NCI-H446 treated with DMSO at 0.1 percent for 48 hours (cell line): ENCODE measurements at regions not wholly inside any gene's neighbourhood (a gene's known extent, or its start where the extent isn't known, plus 50 kb on each side); places are given as distances from the start of the nearest gene placed in this dataset.
"Not testable (repeated sequence)": the region's sequence is repeated elsewhere in the genome, so short reads cannot be mapped to it uniquely, and the experiment has no call there.

Experiments
- DNase-seq: peaks from one replicate; lab custom pipeline; 2025; lab: John Stamatoyannopoulos, UW

DNA sequence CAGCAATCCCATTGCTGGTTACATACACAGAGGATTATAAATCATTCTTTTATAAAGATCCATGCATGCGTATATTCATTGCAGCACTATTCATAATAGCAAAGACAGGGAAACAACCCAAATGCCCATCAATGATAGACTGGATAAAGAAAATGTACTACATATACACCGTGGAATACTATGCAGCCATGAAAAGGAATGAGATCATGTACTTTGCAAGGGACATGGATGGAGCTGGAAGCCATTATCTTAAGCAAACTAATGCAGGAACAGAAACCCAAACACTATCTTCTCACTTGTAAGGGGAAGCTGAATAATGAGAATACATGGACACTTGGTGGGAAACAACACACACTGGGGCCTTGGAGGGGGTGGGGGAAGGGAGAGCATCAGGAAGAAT is 529.7 kb downstream of the TBC1D32 start:
- DNase-seq: no peak

DNA sequence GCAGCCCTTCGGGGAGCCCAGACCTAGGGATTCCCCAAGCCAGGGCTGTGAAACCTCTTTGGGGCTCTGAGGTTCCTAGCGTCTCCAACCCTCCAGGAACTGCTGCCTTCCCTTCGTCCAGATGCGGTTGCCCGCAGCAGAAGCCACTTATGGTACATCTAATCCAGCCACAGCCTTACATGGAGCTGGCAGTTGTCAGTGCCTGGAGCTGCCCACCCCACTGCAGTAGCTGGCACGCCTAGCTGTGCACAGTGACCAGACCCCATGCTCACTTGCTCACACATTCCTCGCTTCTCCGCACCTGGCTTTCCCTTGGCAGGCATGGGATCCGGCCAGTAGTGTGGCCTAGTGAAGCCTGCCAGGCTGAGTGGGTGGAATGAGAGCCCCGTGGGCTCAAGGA is 547.6 kb downstream of the TBC1D32 start:
- no peak for DNase-seq

DNA sequence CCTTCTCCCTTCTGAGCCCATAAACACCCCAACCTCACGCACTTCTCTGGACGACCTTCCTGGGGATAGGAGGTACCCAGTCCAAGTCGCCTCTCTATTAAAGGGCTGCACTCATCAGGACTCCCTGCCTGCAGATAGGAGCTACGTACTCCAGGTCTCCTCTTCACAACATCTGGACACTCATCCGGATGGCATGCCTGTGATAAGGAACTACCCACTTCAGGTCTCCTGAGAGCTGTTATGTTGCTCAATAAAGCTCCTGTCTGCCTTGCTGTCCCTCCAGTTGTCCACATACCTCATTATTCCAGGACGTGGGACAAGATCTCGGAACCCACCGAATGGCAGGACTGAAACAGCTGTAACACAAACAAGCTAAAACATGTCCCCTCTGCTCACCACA is 548.0 kb downstream of the TBC1D32 start:
- DNase-seq: no peak

DNA sequence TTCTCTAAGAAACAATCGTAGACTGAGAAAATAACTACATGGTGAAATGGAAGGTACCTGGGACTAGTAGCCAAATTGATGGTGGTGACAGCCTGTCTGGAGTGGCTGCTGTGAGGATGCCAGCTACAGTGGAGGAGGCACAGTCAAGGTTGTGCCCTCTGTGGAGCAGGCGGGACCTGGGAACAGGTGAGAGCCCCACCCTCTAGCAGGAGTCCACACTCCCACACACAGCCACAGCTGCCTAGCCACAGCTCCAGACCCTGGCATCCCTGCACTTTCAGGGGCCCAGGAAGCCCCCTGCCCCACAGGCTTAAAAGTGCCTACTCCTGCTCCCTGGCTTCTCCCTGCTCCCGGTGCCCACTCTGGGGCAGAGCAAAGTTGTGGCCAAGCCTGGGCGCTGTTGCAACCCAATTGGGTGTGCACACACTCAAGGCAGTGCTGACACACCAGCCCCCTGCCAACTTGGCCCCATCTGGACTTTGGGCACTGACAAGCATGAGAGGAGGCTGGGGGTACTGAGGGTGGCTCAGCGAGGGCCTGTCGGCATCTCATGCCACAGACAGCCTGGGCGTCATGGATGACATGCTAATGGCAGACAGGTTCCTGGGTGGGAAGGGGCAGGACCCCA is 548.7 kb downstream of the TBC1D32 start:
- no peak for DNase-seq

DNA sequence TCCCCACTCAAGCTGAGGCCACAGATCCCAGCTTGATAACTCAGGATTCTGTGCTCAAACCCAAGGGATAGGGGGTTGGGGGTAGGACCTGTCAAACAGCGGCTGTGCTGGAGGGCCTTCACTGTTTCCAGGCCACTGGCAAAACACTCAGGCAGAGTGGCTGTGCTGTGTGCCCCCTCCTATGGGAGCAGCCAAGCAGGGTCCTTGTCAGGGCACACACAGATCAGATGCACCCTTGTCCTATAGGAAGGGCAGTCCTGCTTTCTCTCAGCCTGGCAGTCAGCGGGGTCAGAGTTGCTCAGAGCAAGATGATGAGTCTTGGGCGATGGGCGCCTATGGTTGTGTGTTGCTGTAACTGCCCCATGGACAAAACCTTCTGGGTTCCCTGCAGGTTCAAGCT is 554.8 kb downstream of the TBC1D32 start:
- no peak for DNase-seq

DNA sequence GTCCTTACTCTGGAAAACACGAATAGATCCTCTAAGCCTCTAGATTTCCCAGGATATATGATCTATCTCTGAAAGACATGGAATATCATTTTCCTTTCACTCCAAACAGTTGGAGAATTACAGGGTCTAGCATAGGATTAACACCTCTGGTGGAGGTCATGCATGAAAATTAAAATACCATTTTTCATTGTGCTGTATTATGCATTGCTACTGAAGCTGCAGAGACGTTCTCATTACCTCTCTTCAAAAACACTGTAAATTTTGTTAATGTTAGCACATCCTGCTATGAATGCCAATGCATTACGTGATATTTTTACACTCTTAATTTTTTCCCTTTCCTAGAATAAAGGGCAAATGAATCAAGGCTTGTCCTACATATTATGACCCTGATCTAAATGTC is 558.6 kb downstream of the TBC1D32 start:
- DNase-seq: no peak

DNA sequence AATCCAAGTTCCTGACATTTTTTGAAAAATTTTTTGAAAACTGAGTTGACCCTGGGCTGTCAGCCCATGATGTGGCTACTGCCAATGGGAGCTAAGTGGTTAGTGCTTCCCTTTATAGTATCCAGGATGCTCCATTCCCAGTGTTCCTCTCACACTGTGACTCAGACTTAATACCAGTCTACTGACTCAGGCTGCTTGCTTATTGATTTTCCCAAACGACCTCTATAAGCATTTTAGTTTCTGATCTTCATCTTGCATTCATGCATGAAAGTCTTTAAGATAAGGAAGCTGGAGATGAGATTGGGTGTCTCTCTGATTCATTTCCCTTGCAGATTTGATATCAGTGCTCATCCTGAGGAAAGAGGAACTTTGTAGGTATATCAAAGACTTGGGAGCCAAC is 560.0 kb downstream of the TBC1D32 start:
- no peak for DNase-seq

DNA sequence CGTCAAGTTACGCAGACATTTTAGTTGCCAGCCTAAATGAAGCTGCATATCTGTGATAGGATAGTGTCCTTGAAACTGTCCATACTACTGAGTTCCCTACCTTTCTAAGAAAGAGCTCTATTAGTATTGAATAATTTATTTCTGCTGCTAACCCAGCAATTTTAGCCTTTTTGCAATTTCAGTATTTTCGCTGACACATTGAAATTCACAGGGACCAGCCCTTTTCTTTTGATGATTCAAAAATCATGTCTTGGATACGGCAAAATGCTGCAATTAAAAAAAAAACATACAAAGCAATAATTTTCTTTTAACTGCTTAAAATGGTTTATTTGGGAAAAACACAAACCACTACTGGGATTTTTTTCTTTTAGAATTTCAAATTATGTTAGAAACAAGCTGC is 563.3 kb downstream of the TBC1D32 start:
- DNase-seq: no peak

DNA sequence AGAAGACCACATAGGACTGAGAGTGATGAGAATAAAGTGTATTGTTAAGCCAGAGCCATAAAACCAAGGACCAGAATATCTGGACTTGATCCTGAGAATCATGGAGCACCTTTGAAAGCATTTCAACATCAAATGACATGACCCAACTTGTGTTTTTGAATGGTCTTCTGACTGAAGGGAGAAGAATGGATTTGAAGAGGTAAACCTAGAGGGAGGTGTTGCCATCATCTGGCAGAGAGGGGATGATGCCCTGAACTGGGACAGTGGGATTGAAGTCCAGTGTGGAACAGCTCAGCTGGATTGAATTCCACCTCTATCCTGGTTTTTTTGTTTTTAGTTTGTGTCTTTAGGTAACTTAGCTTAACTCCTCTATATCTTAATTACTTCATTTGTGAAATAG is 570.0 kb downstream of the TBC1D32 start:
- DNase-seq: no peak

DNA sequence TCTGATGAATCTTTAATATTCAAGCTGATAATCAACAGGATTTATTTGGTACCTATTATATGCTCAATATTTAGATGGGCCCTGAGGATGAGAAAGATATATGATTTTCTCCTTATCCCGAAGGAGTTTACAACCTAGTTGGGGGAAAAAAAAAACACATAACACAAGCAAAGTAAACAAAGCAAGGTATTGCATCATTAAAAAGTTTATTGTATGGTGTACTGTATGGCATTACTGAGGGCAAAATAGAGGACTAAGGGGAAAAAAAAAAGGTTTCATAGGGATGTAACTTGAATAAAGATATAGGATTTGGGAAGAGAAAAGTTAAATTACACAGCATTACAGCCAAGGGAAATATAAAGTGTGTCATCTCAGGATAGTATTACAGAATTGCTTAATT is 574.7 kb downstream of the TBC1D32 start:
- no peak for DNase-seq

DNA sequence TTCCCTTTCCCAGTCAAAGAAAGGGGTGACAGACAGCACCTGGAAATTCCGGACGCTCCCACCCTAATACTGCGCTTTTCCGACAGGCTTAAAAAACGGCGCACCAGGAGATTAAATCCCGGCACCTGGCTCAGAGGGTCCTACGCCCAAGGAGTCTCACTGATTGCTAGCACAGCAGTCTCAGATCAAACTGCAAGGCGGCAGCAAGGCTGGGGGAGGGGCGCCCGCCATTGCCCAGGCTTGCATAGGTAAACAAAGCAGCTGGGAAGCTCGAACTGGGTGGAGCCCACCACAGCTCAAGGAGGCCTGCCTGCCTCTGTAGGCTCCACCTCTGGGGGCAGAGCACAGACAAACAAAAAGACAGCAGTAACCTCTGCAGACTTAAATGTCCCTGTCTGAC is 585.7 kb downstream of the TBC1D32 start:
- not testable (repeated sequence) for DNase-seq

DNA sequence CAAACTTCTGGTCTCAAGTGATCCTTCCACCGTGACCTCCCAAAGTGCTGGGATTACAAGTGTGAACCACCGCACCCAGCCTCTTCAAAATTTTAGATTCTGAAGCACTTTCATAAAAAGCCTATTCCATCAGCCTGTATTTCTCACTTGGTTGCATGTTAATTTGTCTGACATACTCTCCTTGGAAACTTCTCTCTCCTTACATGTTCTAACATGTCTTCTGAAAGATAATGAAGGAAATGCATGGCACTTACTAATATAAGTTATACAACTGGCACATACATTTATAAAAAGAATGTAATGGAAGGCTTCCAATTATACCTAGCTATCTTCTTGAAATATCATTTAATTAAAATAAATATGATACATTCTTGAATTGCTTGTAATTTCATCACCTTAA is 597.5 kb downstream of the TBC1D32 start:
- no peak for DNase-seq

DNA sequence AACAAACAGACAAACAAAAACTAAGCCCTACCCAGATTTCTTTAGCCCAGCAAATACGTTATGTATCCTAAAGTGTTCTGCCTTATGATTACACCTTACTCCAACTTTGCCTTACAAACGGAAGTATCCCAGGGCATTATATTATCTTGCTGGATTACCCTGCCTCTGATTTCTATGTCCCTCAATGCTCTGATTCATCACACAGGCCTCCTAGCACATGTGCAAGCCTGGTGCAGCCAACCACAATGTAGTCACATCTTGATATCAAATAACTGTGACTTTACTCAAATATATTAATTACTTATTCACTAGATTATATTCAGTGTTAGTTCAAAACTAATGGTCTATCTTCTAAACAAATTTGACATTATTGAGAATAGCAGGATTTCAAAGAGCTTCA is 598.6 kb downstream of the TBC1D32 start:
- no peak for DNase-seq

DNA sequence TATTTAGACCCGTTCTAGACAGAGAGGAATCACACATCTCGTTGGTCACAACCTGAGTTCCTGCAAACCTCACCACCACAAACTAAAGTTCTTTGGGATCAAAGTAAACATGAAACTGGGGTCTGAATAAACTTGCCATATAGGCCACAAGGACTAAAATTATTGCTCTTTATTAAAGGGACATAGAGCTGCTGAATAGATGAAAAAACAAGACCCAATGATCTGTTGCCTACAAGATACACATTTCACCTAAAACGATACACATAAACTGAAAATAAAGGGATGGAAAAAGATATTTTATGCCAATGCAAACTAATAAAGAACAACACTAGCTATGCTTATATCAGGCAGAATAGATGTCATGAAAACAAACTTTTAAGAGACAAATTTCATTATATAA is 623.0 kb downstream of the TBC1D32 start:
- no peak for DNase-seq

DNA sequence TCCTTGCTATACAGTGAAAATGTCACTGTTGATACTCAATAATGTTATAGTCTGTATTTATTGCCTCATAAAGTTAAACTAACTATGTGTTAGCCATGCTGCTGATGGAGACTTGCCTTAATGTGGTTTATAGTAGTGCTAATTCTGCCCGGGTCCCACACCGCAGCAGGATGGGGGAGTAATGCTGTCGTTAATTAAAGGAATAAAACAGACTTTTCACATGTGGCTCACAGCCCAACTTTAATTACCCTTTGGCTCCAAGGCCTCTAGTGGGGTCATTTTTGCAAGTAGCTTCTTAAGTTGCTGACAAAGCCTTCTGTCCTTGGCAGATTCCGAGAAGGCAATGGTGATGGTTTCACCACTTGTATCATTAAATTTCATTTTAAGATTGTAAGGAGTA is 634.3 kb downstream of the TBC1D32 start:
- DNase-seq: no peak

DNA sequence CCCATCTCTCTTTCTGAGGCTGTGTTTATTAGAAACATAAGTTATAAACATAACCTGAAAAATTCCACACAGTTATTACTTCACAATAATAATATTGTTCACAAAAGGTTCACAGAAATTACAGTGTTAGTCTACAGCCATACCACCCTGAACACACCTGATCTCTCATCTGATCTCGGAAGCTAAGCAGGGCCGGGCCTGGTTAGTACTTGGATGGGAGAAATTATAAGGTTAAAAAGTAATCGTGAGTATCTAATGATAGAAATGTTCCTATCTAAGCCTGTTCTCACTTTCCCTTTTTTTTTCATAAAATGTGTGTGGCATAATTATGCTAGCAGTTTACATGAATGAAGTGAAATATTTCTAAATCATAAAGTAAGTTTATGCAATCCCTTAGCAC is 647.8 kb downstream of the TBC1D32 start:
- no peak for DNase-seq

DNA sequence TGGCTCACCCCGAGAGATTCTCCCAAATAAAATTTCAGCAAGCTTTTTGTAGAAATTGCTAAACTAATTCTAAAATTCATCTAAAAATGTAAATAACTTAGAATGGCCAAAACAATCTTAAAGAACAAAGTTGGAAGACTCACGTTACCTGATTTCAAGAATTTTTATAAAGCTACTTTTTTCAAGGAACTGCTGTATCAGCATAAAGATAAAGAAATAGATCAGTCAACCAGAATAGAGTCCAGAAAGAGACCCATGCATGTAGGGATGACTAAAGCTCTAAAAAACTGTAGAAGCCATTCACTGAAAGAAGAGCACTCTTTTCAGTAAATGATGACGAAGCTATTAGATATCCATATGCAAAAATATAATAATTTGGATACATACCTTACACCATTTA is 652.1 kb downstream of the TBC1D32 start:
- DNase-seq: no peak

DNA sequence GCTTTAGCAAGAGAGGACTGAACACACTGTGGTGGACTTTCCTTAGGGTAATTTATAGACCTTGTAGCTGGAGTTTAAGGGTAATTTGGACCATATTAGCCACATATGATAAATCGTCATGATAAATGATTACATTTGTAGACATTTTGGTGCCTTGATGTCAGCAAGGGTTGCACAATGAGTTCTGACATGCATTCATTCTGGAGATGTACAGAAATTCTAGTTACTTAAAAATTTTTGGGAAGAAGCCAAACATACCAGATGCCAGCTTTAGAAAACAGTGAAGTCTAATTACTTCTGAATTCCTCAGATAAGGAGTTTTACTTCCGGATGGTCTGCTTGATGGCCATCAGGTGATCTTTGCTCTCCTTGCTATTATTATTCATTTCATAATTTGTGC is 653.1 kb downstream of the TBC1D32 start:
- no peak for DNase-seq

DNA sequence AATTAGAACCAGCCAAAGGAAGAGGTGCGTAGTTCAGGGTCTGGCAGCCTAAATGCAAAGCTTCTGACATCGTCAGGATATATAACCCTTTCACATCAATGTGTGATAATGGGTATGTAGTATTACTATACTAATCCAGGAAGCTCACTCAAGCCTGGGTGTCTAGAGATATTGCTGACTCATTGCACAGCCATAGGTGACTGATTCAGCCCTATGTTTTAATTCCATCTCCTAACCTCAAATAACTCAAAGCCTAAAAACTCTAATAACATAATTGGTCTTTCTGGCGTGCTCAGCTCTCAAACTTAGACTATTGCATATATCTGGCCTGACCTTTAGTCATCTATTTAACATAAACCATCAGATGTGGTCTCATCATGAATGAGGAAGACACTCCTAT is 658.4 kb downstream of the TBC1D32 start:
- DNase-seq: no peak

DNA sequence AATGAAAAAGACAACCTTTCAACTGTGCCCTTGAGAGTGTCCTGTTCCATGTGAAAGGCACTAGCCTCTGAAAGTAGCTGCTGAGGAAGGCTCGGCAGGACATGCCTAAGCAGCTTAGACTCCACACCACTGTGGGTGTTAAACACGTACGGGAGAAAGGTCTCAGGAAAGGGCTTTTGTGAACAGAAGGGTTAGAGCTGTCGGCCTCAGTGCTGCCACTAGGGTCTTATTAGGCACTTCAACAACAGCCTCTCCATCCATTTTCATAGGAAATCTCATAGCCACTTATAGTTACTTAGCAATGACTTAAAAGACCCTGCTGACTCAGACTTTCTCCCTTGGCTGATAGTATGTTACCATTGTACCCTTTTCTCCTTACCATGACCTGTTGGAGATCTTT is 662.8 kb downstream of the TBC1D32 start:
- no peak for DNase-seq

DNA sequence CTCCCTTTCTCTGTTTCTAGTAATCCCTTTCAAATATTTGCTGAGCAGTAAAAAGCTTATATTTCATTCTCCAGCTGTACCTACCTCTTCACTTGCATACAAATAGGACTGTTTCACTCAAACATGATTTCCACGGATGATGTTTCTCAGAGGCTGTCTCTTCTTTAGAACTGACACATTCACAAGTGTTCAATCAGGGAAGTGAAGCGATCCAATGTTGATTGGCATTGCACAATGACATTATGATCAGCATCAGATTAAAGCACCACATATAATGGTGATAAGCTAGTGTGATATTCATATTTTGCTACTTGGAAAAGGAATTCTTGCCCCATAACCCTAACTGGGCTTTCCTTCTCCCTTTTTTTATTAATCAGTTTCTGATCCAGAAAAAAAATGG is 681.8 kb downstream of the TBC1D32 start:
- DNase-seq: no peak

DNA sequence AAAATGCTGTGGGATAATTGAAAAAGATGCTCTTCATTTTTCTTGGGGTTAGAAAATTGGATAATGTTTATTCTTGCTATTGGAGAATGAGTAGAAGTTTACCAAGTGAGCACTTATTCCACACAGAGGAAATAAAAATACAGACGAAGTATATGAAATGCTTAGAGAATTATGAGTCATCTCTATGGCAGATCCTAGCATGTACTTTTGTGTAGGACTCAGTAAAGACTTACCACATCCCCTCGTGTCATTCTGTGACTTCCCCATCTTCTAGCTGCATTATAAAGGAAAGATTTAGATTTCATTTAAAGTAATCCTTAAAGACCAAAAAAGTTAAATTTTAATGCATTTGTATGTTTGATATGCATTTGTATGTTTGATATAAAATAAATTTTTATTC is 685.6 kb downstream of the TBC1D32 start:
- DNase-seq: no peak

DNA sequence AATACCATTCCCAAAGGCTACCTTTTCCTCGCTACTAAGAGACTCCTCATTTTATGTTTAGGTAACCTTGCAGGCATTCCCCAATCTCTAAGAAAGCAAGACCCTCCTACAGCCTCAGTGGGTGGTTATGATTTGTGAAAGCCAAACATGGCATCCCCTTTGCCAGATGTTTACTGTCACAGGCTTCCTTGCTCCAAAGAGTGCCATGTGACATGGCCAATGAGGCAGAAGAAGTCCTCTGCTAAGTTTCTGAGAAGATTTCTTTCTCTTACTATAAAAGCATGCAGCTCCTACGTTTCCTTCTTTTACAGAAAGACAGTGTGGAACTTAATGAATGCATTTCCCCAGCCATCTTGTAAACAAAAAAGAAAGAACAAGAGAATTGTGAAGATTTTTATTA is 688.2 kb downstream of the TBC1D32 start:
- no peak for DNase-seq

DNA sequence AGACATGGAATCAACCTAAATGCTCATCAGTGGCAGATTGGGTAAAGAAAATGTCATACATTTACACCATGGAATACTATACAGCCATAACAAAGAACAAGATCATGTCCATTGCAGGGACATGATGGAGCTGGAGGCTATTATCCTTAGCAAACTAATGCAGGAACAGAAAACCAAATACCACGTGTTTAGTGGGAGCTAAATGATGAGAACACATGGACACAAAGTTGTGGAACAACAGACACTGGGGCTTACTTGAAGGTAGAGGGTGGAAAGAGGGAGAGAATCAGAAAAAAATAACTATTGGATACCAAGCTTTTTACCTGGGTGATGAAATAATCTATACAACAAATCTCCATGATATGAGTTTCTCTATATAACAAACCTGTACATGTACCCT is 701.3 kb downstream of the TBC1D32 start:
- DNase-seq: no peak

DNA sequence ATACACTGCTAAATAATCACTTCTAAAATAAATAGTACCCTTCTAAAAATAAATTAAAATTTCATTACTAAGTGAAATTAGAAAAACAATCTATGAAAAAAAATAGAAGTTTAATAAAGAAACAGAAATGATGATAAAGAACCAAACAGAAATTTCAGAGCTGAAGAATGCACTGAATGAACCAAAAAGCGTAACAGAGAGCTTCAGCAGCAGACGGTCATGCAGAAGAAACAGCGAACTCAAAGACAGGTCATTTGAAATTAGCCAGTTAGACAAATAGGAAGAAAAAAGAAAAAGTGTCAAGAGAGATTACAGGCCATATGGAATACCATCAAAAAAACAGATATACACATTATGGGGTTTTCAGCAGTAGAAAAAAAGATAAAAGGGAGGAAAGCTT is 706.7 kb downstream of the TBC1D32 start:
- no peak for DNase-seq
